Endometrial microvascular endothelial cells (primary cell): ENCODE measurements at regions not wholly inside any gene's neighbourhood (a gene's known extent, or its start where the extent isn't known, plus 50 kb on each side); places are given as distances from the start of the nearest gene placed in this dataset.

Source experiments
- in situ Hi-C: cut with HindIII; loops from 2 replicates; pipeline ENCODE4 v1.10.0; 2017; ENCODE audit warnings: low sequenced_read_pairs, low pct_unique_long_range_greater_than_20kb; ENCODE audit errors: inconsistent ontology term

DNA sequence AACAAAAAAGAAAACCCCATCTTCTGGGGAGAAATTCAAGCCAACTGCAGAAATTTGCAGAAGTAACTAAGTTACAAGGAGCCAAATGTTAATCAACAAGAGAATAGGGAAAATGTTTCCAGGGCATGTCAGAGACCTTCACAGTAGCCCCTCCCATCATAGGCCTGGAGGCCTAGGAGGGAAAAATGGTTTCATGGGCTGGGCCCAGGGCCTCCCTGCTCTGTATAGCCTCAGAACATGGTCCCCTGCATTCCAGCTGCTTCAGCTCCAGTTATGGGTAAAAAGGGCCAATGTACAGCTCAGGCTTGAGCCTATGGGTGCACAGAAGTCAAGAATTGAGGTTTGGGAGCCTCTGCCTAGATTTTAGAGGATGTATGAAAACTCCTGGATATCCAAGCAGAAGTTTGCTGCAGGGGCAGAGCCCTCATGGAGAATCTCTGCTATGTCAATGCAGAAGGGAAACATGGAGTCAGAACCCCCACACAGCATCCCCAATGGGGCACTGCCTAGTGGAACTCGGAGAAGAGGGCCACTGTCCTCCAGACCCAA lies 260.9 kb downstream of the DUSP6 start:
- in situ Hi-C loops, result loop anchor here (25.0 kb wide), 1 partner anchor 246 kb away; no protein-coding TSS in a partner anchor

DNA sequence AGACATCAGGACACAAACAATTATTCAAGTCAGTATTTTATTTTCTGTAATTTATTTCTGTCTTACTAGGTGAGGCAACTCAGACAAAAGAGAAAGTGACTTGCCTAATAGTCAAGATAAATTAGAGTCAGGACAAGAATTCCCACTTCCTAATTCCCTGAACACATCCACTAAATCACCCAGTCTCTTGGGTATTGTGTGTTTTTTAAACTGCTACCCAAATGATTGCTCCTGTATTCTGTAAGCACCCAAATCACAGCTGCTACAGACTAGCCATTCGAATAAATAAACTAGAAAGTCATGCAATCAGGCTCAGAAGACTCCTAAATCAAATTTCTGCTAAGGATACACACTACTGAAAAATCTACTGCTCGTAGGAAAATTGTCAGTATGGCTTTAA lies 263.0 kb downstream of the DUSP6 start:
- in situ Hi-C loops, result loop anchor here (25.0 kb wide), 1 partner anchor 248 kb away; no protein-coding TSS in a partner anchor

GRCh38 chr12:89087876-89088275 lies 264.4 kb downstream of the DUSP6 start:
- in situ Hi-C loops, result loop anchor here (25.0 kb wide), 1 partner anchor 249 kb away; no protein-coding TSS in a partner anchor

GRCh38 chr12:89087149-89087825 lies 265.0 kb downstream of the DUSP6 start:
- in situ Hi-C loops, result loop anchor here (25.0 kb wide), 1 partner anchor 250 kb away; no protein-coding TSS in a partner anchor

GRCh38 chr12:89085421-89085820 lies 266.9 kb downstream of the DUSP6 start:
- in situ Hi-C loops, result loop anchor here (25.0 kb wide), 1 partner anchor 252 kb away; no protein-coding TSS in a partner anchor

DNA sequence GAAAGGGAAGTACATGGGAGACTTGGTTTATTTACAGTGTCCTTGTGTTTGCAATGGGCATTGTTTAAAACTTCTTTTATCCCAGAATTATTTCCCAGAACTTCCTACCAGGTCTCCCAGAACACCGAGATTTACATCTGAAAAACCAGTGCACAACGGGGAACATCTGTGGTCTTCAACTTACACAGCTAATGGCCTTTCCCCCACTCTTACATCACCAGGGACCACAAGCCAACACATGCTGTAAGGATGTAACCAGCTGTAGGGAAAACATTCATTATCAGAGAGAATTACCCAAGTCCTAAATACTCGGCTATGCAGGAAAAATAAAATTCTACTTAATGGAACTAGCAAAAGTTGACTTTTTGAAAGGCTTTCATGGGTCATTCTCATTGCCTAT lies 267.6 kb downstream of the DUSP6 start:
- in situ Hi-C loops, result loop anchor here (25.0 kb wide), 1 partner anchor 253 kb away; no protein-coding TSS in a partner anchor

DNA sequence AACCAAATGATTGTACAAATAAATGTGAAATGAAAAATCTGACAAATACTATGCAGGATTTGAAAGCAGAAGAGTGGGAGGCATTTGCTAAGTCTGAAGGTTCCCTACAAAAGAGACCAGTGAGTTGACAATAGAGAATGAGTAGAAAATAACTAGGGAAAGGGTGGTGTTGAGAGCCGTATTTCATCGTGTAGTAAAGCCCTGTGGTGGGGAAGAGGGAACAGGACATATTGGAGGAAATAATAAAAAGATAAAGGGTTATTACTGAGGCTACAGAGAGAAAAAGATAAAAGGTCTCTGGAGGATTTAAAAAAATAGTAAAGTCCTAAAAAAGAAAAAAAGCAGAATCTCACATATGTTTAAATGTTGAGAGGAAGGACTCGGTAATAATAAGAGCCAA lies 268.8 kb downstream of the DUSP6 start:
- in situ Hi-C loops, result loop anchor here (25.0 kb wide), 1 partner anchor 254 kb away; no protein-coding TSS in a partner anchor

GRCh38 chr12:89082370-89082753 lies 269.9 kb downstream of the DUSP6 start:
- in situ Hi-C loops, result loop anchor here (25.0 kb wide), 1 partner anchor 255 kb away; no protein-coding TSS in a partner anchor

- in situ Hi-C loops, result loop anchor here (25.0 kb wide), 1 partner anchor 255 kb away; no protein-coding TSS in a partner anchor
Observed at GRCh38 chr12:89081719-89082369, 270.5 kb downstream of the DUSP6 start.

GRCh38 chr12:89080793-89081465 lies 271.4 kb downstream of the DUSP6 start:
- in situ Hi-C loops, result loop anchor here (25.0 kb wide), 1 partner anchor 256 kb away; no protein-coding TSS in a partner anchor

DNA sequence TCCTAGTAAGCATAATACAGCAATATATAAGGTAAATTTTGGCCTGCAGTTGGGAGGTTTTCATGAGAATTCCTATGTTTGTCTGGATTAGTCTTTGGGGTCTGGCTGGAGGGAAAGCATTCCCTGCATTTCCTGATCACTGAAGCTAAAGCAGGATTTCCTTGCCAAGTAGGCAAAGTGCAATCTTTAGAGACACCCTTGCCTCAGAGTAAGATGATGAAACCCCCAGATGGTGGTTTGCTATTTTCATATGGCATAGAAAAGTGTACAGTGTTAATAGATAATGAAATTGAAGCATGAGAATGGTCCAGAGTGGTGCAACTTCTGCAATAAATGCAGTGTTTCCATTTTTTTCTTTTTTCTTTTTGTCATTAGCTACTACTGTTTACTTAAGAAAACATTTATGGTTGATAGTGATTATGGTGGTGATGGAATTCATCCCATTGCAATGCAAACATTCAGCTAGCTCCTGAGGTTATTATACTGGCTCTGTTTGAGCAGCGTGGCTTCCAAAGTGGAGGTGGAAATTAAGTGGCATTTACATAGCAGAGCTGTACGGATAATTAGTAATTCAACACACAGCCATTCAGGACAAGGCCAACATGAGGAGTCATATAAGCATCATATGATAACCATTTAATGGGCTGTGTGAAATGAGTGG lies 276.3 kb downstream of the DUSP6 start:
- in situ Hi-C loops, result loop anchor here (25.0 kb wide), 1 partner anchor 261 kb away; no protein-coding TSS in a partner anchor

DNA sequence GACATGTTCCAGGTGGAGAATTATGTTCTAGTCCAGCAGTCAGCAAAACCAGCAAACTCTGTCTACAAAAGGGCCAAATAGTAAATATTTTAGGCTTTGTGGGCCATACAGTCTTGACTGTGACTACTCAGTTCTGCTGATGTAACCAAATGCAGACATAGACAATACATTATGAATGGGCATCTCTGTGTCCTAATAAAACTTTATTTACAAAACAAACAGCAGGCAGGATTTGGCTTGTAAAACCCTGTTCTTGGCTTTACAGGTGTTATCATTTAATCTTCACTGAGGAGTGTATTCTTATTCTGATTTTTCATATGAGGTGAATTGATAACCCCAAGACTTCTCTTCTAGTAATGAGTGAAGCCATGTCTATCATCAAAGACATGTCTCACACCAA lies 278.6 kb downstream of the DUSP6 start:
- in situ Hi-C loops, result no loop called here

- in situ Hi-C loops, result no loop called here
Observed at GRCh38 chr12:89073027-89073398, 279.3 kb downstream of the DUSP6 start.

- in situ Hi-C loops, result no loop called here
Observed at GRCh38 chr12:89072294-89073026, 279.8 kb downstream of the DUSP6 start.

- in situ Hi-C loops, result no loop called here
Observed at GRCh38 chr12:89070603-89071002, 281.7 kb downstream of the DUSP6 start.

DNA sequence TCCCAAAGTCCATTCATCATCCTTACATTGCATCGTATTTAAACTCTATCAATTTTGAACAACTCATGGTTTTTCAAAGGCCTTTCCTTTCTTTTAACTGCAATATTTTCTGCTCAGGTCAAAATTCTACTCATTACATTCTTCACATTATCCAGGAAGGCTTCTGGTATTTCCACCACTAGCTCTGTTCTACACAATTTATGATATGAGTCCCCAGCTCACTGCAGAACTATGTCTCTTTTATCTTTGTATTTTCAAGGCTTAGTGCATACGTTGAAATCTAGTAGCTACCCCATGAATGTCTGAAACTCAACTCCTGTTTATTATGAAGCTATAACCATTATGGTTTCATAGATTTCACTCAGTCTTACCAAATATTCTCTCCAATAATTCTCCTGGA lies 282.9 kb downstream of the DUSP6 start:
- in situ Hi-C loops, result no loop called here

DNA sequence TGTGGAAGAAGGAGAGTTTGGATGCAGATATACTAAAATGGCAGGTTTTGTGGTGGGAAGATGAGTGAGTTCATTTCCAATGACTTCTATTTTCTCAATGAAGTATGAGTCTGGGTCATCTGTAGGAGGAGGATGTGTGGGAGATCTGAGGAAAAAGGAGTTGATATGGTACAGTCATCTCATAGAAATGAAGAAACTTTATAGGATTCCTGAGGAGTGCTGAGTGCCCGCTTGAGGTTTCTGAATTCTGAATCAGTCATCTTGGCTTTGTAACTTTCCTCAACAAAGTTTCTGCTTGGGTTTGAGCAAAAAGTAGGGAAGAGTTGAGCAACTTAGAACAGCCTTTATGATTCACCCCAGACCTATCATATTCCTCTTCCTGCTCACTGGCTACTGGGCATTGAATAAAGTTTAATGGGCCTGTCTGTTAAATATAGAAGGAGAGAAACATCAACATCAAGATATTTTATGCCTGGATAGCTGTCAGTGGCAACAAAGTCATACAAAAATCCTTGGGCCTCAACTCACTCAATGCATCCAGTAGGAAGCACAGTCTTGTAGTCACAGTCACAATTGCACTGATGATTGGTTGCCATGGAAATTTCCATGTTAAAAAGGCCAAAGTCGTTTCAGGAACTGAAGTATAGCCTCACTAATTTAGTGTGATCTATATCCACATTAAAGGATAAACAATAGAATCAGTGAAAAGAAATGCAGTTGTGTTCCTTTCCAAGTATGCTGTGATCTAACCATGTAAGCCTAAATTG lies 284.7 kb downstream of the DUSP6 start:
- in situ Hi-C loops, result no loop called here
